Stimulated activated CD8-positive, alpha-beta memory T cell treated with anti-CD3 and anti-CD28 coated beads, Interleukin-15, amount 100 ng/mL, for 24 hours (primary cell): ENCODE measurements at regions not wholly inside any gene's neighbourhood (a gene's known extent, or its start where the extent isn't known, plus 50 kb on each side); places are given as distances from the start of the nearest gene placed in this dataset.

Experiments
- DNase-seq: peaks from one replicate; pipeline ENCODE4 v3.0.0-alpha.2; 2020; ENCODE audit warnings: low read depth

DNA sequence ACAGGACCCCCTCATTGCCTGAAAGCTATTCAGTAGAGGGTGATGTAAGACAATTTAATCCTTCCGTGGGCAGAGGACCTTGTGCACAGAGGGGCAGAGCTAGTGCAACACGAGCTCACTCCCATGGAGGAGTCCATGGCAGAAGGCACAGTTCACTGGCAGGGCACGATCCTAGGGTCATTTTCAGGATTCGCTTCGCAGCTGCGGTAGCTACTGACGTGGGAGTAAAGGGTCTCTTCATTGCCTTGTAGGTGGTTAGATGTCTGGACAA lies 207.8 kb downstream of the FOXO1 start:
- DNase-seq, result no peak

DNA sequence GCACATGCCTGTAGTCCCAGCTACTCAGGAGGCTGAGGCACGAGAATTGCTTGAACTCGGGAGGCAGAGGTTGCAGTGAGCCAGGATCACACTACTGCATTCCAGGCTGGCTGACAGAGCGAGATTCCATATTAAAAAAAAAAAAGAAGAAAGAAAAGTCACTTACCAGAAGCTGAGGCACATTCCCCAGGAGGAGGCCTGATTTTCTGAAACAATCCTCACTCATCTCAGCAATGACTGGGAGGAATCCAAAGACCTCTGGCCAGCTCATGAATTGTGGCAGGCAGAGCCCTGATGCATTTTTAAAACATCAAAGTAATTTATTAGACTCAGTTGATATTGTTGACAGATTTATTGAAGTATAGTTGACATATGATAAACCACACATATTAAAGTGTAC lies 206.3 kb downstream of the FOXO1 start:
- DNase-seq, result no peak

DNA sequence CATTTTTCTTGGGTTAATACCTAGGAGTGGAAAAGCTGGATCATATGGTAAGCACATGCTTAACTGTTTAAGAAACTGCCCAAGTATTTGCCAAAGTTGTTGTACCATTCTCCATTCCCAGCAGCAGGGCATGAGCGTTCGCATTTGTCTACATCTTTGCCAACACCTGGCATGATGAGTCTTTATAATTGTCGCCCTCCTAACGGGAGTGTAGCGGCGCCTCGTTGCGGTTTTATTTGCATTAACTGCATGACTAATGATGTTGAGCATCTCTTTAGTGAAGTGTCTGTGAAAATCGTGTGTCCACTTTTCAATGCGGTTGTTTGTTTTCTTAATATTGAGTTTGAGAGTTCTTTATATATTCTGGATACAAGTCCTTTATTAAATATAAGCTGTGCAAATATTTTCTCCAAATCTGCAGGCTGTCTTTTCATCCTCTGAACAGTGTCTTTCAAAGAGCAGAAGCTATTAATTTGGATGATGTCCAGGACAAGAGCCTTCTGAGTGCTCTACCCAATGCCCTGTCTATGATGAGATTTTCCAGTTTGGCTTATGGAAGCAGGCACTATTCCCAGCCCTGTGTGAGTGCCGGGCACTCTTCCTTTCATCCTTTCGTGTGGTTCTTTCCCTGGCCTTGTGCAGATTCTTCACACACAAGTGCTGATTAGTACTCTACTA lies 202.0 kb downstream of the FOXO1 start:
- DNase-seq, result no peak

DNA sequence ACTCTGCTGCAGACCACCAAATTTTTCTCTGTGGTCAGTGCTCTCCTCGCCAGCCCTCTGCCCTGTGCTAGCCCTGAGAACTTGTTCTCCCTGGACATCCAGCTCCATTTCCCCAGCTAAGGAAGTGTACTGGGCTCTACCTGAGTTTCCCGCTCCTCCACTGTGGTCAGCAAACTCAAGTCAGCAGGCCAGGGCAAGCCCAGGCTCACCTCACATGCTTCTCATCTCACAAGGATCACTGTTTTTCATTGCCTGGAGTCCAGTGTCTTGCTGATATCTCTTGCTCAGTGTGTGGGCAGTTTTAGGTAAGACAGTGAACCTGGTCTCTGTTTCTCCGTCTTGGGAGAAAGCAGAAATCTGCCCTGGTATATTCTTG lies 201.4 kb downstream of the FOXO1 start:
- no peak for DNase-seq

DNA sequence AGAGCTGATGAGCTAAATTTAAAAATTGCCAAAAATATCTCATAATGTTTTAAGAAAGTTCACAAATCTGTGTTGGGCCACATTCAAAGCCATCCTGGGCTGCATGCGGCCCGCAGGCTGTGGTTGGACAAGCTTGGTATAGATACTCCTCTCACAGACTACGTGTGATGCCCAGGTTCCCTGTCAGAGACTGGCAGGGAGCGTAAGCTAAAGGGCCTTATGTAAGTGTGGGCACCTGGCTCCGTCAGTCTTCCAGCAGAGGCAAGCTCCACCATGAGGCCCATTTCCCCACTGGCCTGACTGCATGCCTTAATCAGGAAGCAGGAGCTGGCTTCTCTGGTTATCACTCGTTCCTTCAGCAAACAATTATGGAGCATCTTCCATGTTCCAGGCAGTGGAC lies 200.2 kb downstream of the FOXO1 start:
- no peak for DNase-seq

DNA sequence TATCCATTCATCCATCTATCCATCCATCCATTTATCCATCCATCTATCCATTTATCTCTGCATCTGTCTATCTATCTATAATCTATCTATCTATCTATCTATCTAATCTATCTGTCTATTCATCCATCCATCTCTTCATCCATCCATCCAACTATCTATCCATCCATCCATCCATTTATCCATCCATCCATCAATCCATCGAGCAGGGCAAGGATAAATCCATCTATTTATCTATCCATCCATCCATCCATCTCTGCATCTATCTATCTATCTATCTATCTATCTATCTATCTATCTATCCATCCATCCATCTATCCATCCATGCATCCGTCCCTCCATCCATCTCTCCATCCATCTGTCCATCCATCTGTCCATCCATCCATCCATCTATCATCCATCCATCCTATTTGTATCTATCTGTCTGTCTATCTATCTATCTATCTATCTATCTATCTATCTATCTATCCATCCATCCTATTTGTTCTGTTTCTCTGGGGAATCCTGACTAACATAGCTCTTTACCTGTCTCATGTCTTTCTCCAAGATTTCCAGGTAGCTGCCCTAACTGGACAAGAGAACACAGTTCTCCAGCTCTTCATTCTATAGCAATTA lies 198.1 kb downstream of the FOXO1 start:
- DNase-seq, result no peak

DNA sequence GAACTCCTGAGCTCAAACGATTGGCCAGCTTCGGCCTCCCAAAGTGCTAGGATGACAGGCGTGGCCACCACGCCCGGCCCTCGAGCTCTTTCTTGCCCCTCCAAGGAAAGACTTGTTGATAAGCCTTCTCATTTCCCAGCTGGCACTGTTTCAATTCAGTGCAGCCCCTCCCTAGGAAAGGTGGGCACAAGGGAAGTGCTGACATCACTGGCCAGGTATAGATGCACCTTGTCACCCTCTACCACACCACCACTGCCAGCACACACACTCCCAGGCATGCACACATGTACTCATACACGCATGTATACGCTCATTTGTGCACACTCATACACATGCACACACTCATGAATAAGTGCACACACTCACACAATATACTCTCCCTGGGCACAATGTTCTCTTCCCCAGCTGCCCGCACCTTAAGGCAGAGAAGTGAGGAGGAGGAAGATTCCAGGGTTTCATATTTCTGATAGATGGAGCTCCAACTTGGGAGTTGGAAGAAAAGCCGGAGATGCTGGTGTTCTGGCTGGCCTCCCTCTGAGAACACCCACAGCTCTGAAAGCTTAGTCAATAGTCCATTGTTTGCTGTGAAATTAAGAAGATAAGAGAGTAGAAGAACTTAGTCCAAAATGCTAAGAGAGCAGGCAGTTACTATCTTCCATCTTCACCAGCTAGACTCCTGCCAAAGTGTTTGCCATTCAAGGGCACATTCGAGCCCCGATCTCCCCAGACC lies 196.7 kb downstream of the FOXO1 start:
- no peak for DNase-seq

DNA sequence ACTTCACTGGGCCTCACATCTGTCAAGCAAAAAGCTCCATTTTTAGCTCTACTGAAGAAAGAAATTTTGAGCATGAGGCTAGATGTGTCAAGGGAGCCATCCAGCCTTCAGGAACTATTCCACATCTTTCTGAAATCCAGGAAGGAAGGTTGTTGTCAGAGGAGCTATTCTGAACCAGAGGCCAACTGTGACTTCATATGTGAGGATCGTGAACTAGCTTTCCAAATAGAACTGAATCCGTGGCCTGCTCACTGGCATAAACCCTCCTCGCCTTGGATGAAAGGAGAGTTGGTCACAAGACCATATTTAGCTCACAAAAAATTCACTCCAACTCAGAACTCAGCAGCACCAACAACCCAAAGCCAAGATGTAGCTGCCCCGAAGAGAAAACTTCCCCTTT lies 195.8 kb downstream of the FOXO1 start:
- no peak for DNase-seq

DNA sequence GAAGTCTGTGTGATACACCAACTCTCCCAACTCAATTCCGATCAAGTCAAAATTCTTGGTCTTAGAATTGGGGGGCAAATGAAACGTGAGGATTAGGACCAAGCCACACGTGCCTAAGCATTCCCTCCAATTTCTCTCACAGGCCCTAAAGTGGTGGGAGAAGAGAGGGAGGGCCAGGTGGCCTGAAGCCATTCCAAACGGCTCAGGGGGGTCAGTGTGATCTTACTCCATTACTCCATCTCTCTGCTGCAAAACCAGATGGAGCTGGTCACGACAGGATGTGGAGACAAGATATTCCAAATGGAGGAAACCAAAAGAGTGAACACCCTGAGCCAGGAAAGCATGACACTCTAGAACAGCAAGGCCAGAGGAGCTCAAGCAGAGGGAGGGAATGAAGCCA lies 195.4 kb downstream of the FOXO1 start:
- no peak for DNase-seq

DNA sequence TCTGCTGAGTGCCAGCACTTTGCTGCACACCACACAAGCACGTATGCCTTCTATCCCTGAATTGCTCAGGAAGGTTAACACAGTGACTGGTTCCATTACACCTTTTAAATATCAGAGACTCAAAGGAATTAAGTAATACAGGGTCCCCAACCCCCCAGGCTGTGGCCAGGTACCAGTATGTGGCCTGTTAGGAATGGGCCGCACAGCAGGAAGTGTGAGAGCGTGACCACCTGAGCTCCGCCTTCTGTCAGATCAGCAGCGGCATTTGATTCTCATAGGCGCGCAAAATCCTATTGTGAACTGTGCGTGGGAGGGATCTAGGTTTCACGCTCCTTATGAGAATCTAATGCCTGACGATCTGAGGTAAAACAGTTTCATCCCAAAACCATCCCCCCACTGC lies 194.5 kb downstream of the FOXO1 start:
- no peak for DNase-seq

DNA sequence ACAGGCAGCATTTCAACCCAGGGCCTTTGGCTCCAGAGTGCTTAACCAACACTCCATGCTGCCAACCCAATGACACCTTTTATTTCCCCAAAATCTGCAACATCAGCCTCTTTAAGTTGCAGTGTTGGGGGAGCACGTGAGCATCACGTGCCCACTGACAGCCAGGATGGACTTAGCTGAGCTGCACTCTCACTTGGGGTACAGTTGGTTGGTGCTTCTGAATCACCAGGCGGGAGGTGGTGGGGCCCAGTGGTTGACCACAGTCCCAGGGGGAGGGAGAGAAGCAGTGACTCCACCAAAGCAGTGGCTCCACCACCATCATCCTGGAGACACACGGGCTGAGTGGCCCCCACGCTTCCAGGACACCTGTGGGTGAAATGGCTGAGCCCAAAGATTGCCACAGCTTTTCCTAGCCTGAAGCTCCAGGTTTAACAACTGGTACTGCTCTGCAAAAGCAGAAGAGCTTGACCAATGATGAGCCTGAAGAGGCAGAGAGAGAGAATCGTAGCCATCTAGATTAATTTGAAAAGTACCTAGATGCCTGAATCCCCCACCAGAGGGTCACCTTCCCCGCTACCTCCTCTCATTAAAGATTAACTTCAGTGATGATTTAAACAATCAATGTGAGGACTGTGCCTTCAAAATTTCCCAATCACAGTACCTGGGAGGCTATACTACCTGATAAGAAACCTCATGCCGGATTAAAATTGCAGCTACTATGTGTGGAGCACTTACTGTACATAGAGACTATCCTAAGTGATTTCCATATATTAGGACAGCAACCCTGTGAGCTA lies 193.8 kb downstream of the FOXO1 start:
- no peak for DNase-seq

DNA sequence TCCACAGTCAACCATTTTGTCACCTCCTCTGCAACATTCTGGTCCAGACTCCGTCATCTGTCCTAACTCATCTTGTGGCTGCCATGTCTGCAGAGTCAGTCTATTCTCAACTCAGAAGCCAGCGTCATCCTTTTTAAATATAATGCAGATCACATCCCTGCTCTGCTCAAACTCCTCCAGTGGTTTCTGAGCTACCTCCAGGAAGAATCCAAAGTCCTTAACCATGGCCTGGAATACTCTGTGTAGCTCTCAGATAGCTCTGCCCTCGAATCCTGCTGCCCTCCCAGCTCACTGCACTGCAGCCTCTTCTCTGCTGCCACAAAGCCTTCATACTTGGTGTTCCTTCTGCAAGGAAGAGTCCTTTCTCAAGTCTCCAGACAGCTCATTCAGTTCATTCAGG lies 190.8 kb downstream of the FOXO1 start:
- DNase-seq, result no peak

DNA sequence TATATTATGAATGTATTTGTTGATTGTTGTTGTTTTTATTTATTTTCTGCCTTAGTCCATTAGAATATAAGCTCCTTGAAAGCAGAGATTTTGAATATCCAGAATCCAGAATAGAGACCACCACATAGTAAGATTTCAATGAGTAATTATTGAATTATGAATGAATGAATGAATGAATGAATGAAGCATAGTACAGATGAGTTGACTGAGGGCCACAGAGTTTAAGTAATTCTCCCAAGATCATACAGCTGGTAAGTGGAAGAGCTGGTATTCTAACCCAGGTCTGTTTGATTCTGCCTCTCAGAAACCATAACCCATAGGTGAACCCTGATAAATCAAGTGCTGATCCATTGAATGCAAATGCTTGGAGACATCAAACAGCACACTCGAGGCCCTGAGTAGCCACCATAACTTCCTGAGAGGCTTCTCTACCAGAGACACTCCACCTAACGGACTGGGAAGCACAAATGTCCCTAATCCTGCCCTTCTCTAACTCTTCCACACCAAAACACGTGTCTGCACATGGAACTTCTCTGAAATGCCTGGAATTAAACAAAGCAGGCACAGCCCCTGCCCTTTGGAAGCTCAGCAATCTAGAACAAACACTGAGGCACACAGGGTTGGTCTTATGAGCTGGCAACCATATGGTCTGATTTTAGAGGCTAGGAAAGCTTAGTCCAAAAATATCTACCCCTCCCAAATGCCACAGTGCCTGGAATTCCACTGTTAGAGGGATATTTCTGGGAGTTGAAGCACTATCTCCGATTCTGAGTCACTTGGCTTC lies 190.1 kb downstream of the FOXO1 start:
- no peak for DNase-seq

DNA sequence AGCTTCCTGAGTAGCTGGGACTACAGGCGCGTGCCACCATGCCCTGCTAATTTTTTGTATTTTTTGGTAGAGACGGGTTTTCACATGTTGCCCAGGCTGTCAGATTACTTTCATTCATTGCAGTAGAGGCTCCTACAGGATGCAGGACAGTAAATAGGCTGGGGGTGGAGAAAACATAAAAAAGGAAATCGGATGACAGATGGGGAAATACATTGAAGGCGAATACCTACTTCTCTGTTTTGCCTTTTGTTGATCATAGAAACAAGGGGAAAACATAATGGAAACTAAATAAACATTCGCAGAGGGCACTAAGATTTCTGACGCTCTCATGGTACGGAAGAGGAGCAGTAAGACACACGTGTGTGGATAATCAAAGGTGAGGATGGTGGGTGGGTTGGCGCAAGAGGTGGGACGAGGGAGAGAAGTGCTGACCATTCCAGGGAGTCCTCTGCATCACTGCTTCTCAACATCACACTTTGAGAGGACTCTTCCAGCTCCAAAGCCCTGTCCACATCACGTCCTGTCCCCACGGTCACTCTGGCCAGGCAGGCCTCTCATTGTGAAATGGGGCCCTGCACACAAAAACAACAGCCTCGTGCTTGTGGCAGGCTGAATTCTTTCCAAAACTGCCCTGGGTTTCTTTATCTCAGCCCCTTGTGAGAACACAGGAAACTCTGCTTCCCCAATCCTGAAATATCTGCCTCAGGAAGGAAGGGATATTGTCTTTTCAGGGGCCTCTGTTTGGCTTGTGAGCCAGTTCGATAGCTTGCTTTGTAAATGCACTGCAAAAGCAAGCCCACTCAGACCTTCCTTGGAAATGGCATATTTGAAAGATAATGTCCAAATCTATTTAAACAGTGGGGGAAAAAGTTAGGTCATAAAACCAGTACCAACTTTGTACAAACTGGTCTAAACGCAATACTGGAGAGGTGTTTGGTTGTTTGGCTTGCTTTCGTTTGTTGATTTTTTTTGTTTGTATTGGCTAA lies 188.5 kb downstream of the FOXO1 start:
- DNase-seq, result no peak

DNA sequence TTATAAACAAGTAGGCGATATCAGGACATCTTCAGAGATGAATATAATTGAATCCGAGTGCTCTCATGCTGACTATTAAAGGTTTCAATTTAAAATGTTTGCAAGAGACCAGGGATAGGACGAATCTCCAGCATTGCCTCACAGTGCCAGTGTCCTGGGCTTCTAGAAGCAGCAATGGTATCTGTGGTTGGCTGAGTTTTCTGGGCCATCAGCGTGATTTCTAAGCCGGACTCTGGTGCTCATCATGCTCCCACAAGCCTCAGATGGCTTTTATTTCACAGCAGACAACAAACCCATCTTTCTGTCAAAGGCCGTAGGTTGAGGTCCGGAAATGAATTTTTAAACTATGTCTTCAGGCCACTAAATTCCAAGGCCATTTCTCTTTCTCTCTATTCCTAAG lies 187.7 kb downstream of the FOXO1 start:
- no peak for DNase-seq

DNA sequence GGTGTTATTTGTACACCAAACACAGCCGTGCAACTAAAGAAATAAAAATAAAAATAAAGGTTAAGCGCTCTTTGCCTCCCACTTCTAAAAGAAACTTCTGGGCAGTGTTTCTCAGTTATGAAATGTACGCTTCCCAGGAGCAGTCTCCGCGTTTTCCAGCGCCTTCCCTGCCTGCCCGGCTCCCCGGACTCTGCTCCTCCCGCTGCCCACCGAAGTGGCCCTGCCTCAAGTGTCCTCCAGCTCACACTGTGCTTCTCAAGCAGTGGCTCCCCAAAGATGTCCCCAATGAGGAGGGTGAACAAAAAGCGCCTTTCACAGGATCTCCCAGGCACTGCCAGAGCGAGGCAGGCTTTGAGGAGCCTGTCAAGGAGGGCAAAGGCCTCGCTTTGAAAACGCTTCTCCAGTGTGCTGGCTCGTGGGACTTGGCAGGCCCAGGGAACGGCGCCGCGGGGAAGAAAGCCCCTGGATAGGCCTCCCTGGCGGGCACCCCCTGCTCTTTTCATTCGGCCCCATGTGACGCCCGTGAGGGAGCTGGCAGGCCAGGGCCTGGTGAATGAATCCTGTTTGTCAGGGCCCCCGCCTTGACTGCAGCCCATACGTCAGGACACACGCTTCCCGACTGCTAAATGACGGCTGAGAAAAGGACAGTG lies 187.1 kb downstream of the FOXO1 start:
- DNase-seq, result no peak

DNA sequence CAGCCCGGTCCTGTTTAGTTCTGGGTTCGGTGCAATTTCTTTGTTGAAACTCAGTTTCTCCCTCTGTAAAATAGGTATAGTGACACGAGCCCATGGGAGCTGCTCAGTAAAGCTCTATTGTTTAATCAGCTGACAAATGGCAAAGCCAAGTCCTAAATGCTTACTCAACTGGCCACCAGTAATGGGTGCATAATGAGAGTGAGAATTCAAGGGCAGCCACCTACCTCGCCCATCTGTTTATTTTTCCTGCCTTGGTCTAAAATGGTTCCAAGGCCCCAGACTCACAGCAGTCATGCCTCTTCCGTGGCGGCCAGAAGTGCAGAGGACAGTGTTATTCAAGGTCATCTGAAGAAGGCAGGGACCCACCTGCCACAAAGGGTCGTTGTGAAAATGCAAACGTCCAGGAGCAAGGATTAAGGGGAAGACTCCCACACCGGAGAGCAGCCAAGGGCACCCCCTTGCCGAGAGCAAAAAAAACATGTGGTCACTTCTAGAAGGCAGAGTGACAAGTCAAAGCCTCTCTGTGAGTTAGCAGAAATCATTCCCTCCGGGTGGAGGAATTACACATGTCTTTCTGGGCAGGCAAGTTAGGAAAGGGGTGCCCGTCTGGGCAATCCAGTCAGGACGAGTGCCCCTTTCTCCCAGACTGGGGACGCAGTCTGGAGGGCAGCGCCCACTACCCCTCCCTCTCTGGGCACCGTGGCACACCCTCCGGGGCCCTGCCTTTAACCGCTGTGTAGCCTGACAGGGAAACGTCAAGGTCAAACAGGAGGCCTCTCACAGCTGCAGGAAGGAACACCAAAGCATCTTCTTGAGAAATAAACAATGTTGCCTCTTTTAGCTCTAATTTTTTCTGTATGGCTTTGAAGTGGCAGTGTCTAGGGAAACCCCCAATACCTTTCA lies 186.2 kb downstream of the FOXO1 start:
- DNase-seq, result no peak

DNA sequence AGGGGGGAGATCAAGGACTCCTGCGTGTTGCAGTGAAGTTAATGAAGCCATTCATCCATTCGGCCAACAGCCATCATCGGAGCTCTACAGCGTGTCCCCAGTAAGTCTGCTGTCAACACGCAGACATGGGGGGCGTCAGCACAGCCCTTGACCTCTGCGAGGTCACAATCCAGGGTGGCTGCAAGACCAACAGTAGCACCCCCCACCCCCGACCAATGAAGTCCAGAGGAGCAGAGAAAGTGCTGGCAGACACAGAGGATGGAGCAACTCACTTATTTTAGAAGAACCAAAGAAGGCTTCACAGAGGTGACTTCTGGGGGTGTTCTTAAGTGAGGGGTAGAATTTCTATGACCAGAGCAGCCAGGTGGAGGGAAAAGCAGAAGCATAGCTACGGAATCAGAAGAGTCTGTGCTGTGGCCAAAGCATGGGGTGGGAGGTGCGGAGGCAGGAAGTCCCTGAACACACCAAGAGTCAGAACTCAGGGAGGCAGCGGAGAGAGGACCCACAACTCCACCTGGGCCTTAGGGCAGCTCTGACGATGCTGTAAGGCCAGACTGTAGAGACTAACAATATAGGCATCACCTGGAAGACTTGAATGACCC lies 185.4 kb downstream of the FOXO1 start:
- DNase-seq, result no peak

DNA sequence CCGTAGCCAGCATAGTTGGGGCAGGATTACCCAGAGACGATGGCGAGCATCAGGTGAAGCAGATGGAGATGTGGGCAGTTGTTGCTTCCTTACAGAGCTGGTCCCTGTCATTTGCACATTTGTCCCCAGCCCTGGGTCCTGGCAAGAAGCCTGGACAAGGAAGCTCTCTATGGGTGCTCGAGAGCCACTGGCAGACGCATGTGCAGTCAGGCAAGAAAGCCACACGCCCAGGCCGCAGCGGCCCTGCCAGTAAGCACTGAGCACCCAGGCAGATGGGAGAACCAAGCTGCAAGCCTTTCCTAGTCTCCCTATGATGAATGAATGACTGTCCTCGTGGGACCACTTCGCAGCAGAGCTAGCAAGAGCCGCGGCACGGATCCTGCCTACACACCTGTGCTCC lies 182.8 kb downstream of the FOXO1 start:
- no peak for DNase-seq
